AG20443 (cell line): ENCODE measurements at regions not wholly inside any gene's neighbourhood (a gene's known extent, or its start where the extent isn't known, plus 50 kb on each side); places are given as distances from the start of the nearest gene placed in this dataset.
"Not testable (repeated sequence)": the region's sequence is repeated elsewhere in the genome, so short reads cannot be mapped to it uniquely, and the experiment has no call there.

Experiments used
- DNase-seq: peaks from one replicate; pipeline ENCODE4 v3.0.0; 2012; ENCODE audit warnings: low spot score, mixed read lengths

- no peak for DNase-seq
These were observed 573.4 kb upstream of the RAG2 start for GRCh38 chr11:37171451-37171850.

DNA sequence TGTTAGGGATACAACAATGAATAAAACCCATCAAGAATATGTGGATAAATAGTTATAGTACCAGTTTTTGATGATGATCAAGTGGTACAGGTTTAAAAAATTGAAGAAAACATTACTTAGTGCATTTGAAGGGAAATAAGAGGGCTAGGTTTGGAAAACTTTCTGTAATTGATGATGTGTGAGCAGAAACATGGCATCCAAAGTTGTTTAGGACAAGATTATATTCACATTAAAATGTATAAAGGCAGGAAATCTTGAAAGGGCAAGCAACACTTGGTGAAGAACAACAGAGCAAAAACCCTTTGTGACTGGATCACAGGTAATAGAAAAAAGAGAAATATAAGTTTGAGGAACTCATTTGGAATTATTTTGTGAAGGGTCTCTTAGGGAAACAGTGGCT is 572.3 kb upstream of the RAG2 start:
- DNase-seq = no peak

DNA sequence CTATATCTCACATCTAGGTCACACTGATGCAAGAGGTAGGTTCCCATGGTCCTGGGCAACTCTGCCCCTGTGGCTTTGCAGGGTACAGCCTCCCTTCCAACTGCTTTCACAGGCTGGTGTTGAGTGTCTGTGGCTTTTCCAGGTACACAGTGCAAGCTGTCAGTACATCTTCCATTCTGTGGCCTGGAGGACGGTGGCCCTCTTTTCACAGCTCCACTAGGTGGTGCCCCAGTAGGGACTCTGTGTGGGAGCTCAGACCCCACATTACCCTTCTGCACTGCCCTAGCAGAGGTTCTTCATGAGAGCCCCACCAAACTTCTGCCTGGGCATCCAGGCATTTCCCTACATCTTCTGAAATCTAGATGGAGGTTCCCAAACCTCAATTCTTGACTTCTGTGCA is 547.4 kb upstream of the RAG2 start:
- DNase-seq = not testable (repeated sequence)

GRCh38 chr11:37142591-37142990 is 544.6 kb upstream of the RAG2 start:
- DNase-seq = no peak

GRCh38 chr11:37141707-37142106 is 543.7 kb upstream of the RAG2 start:
- DNase-seq = no peak

DNA sequence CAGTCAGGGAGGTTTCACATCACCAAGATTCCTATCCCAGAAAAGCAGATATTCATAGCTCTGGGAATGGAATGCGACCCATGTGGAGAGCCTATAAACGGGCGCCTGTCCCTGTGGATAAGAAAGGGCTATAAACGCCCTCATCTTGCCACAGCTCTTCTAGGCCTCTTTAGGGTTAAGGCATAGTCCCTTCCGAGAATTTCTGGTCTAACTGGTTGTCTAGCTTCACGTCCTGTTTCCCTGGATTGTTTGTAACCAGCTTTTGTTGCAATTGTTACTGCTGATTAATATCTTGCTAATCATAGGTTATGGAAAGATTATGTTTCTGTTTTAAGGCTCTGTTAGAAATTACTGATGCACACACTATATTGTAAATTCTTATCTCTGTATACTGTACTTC is 537.6 kb upstream of the RAG2 start:
- not testable (repeated sequence) for DNase-seq

DNA sequence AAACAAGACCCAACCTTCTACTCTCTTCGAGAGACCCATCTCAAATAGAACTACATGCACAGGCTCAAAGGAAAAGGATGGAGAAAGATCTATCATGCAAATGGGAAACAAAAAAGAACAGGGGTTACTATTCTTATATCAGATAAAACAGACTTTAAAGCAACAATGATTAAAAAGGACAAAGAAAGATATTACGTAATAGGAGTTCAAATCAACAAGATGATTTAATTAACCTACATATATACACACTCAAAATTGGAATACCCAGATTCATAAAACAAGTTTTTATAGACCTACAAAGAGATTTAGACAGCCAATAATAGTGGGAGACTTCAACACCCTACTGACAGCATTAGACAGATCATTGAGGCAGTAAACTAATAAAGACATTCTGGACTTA is 536.6 kb upstream of the RAG2 start:
- no peak for DNase-seq

- DNase-seq = no peak
These were observed 526.3 kb upstream of the RAG2 start for GRCh38 chr11:37124384-37124783.

DNA sequence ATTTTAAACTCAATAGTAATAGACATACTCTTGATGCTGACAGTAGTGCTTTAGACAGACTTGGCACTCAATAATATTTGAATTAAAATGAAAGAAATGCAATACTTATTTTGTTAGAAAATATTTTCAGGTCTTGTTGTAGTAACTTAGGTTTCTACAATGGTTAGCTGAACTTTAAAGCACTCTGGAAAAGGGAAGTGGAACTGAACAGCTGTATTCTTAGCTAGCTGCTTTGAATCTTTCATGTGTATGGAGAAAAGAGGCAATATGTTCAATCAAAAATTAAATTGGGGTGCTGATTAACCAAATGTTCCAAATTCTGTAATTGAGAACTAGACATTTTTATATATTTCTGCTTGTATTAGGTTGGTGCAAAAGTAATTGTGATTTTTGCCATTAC is 517.9 kb upstream of the RAG2 start:
- DNase-seq = no peak

GRCh38 chr11:37110385-37110784 is 512.3 kb upstream of the RAG2 start:
- DNase-seq = no peak

GRCh38 chr11:37109286-37109585 is 511.2 kb upstream of the RAG2 start:
- no peak for DNase-seq

DNA sequence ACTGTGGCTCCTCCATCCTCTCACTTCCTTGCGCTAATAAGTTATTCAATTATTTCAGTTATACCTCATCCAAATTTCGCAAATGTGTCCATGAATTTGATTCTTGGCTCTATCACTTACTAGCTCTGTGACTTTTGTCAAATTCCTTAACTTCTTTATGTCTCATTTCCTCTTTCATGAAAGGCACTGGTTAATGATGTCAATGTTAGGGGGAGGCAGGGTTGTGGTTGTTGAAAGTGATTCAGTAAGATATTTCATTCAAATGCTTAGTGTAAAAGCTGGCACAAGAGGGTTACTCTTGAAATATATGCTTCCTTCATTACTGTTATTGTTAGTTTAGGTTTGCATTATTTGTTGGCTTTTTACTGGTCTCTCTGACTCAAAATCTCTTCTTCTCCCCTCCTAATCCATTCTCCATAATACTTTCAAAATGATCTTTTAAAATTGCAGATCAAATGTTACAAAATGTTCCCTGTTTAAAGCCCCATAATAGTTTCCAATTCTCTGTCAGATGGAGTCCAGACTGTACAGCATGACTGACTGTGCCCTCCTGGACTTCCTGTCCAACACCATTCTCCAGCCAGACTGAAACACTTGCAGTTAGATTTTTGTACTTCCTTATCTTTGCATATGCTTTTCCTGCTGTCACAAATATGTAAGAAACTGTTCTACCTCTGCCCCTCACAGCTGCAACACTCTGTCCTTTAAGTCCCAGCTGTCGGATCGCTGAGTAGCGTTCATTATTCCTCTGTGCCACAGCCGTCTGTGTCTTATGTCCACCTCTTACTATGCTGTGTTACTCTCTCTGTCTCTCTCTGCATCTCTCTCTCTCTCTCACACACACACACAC is 510.6 kb upstream of the RAG2 start:
- DNase-seq = no peak

DNA sequence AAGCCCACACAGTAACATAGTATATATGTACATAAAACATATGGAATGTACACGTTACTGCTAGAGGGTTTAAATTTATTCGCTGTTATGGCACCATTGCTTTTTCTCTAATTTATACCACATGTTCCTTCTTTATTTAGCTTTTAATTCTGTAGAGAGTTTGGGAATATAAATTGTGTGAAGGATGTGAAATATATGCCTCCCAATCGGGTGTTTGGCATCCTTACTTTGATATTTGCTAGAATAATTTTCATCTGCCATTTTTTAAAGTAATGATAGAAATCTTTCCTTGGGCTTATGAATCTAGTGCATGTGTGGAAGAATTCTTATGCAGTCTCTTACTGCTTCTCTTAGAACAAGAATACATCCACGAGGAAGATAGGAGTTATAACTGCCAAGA is 509.8 kb upstream of the RAG2 start:
- DNase-seq = no peak

- no peak for DNase-seq
These were observed 509.4 kb upstream of the RAG2 start for GRCh38 chr11:37107415-37107814.

DNA sequence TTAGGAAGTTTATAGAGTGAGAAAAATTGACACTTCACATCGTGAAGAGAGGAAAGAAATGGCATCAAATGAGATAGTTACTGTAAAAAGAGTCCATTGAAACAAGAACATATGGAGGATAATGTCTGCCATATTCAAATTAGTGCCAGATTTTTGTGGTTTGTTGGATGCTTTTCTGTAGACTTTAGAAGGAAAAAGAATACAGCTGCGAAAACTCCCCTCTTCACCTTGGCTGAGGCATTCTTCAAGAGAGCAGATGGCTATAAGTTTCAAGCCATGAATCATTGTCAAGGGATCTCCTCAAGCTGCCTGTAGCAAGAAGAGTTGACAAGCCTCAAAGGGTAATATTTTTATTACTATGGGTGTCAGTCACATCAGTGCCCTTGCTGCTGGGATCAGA is 507.4 kb upstream of the RAG2 start:
- no peak for DNase-seq

DNA sequence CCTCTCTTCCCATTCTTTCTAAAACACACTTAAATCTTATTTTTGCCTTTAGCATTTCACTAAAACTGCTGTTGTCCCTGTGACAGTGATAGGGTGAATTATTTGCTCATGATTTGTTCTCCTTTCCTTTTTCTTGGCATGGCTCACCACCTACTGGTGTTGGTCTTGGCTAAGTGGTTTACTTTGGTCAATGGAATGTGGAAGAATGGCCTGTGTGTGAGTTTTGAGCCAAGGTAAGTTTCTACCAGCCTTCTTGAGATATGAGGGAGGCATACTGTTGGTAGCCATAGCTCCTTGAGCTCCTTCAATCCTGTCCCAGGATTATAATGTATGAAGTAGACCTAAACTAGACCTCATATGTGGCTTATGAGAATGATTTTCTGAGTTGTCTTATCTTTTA is 506.3 kb upstream of the RAG2 start:
- DNase-seq = no peak

- DNase-seq = no peak
These were observed 502.0 kb upstream of the RAG2 start for GRCh38 chr11:37100008-37100407.

DNA sequence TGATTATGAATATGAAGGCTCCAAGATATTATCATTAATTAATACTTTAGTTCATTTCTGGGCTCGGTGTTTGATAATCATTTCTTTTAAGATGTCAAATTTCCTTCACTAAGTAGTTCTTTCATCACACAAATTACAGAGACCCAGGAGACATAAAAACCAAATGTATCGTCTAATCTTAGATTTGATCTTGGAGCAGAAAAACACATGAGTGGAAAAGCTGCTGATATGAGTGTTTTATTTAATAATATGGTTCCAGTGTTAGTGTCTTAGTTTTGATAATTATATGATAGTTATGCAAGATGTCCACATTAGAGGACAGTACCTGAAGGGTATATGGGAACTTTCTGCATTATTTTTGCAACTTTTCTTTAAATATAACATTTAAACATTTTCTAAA is 494.5 kb upstream of the RAG2 start:
- DNase-seq = no peak

DNA sequence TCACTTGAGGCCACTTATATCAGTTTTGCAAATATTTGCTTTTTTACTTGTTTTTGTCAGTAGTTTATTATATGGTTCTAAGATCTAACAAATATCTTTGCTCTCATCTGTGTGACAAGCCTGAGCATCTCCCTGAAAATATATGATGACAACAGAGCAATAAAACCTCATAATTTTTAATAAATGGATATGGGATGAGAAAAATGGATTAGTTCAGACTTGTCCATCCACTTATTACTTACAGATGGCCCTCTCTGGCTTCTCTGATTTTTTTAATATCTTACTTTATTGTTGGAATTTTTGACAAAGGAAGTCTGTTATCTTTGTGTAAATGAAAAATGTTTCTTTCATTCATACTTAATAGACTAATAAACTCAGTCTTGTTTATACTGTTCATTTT is 491.4 kb upstream of the RAG2 start:
- no peak for DNase-seq

DNA sequence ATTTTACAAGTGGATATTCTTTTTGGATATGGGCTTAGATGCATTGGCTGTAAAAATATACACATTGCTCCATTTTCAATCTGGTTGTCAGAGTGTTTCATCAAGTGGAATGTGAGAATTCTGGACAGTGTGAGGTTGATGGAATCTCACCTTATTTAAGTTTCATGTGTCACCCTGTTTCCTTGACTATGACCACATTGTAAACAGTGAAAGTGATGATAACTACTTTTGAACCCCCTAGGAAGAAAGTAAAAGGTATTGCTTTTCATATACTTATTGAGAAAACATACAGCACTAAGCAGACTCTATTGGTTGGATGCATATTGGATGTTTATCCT is 490.5 kb upstream of the RAG2 start:
- no peak for DNase-seq

- no peak for DNase-seq
These were observed 489.9 kb upstream of the RAG2 start for GRCh38 chr11:37087650-37088572.

- no peak for DNase-seq
These were observed 480.5 kb upstream of the RAG2 start for GRCh38 chr11:37078521-37078920.

DNA sequence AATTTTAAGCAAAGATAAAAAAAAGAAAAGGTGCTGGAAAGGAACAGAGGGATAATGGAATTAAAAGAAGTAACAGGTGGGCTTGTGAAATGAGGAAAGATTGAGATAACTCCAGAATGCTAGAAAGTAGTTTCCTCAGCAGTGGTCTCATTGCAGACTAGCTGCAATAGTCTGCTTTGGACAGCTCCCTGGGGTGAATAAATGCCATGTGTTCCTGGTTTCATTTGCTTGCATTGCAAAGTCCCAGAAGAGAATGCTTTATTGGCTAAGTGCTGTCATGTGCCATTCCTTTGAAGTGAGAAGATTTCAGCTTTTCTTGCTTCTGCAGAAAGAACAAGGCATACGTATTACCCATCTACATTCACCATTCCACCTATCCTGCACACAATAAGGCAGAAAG is 478.8 kb upstream of the RAG2 start:
- DNase-seq = no peak
